ENCODE measurements at regions not wholly inside any gene's neighbourhood (a gene's known extent, or its start where the extent isn't known, plus 50 kb on each side); places are given as distances from the start of the nearest gene placed in this dataset.
"Not testable (repeated sequence)": the region's sequence is repeated elsewhere in the genome, so short reads cannot be mapped to it uniquely, and the experiment has no call there.

GRCh38 chr13:63838366-63839110 is 2422.9 kb upstream of the PCDH20 start:
- TF ChIP-seq ZNF180 (CRISPR knock-in tag; IDR thresholded peaks at IDR 0.05; ENCODE audit: borderline replicate concordance, low read depth) (no peak), KLF16 (CRISPR knock-in tag; IDR thresholded peaks at IDR 0.05) (no peak), ZNF232 (CRISPR knock-in tag; IDR thresholded peaks at IDR 0.05; ENCODE audit: borderline replicate concordance) (no peak), TGIF2 (CRISPR knock-in tag; IDR thresholded peaks at IDR 0.05) (no peak), SMARCE1 (IDR thresholded peaks at IDR 0.05; ENCODE audit: borderline replicate concordance) (no peak), ZBTB43 (CRISPR knock-in tag; conservative IDR thresholded peaks at IDR 0.05) (no peak), SP1 (IDR thresholded peaks at IDR 0.05) (no peak), SP1 (CRISPR knock-in tag; IDR thresholded peaks at IDR 0.05) (no peak)
- TF ChIP-seq, protein P1, sequence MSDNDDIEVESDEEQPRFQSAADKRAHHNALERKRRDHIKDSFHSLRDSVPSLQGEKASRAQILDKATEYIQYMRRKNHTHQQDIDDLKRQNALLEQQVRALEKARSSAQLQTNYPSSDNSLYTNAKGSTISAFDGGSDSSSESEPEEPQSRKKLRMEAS (IDR thresholded peaks at IDR 0.05) = no peak
- TF ChIP-seq, protein P2, sequence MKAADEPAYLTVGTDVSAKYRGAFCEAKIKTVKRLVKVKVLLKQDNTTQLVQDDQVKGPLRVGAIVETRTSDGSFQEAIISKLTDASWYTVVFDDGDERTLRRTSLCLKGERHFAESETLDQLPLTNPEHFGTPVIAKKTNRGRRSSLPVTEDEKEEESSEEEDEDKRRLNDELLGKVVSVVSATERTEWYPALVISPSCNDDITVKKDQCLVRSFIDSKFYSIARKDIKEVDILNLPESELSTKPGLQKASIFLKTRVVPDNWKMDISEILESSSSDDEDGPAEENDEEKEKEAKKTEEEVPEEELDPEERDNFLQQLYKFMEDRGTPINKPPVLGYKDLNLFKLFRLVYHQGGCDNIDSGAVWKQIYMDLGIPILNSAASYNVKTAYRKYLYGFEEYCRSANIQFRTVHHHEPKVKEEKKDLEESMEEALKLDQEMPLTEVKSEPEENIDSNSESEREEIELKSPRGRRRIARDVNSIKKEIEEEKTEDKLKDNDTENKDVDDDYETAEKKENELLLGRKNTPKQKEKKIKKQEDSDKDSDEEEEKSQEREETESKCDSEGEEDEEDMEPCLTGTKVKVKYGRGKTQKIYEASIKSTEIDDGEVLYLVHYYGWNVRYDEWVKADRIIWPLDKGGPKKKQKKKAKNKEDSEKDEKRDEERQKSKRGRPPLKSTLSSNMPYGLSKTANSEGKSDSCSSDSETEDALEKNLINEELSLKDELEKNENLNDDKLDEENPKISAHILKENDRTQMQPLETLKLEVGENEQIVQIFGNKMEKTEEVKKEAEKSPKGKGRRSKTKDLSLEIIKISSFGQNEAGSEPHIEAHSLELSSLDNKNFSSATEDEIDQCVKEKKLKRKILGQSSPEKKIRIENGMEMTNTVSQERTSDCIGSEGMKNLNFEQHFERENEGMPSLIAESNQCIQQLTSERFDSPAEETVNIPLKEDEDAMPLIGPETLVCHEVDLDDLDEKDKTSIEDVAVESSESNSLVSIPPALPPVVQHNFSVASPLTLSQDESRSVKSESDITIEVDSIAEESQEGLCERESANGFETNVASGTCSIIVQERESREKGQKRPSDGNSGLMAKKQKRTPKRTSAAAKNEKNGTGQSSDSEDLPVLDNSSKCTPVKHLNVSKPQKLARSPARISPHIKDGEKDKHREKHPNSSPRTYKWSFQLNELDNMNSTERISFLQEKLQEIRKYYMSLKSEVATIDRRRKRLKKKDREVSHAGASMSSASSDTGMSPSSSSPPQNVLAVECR (CRISPR knock-in tag; IDR thresholded peaks at IDR 0.05; ENCODE audit: borderline replicate concordance) = no peak
- Histone ChIP-seq H3K36me3 (replicated peaks in 1 of 2; ENCODE audit: control insufficient read depth in 1 of 2, insufficient read depth in 2 of 2, low read length in 2 of 2) (no peaks in the 10 kb centered on the region), H4K20me1 (ENCODE audit: insufficient read depth, low read length) (no peaks in the 10 kb centered on the region), H2AFZ (ENCODE audit: low read length) (no peak overlapping the region), H3K27ac (ENCODE audit: extremely low read length, insufficient read depth, low read length) (no peak overlapping the region), H3K4me3 (replicated peaks in 1 of 3; ENCODE audit: insufficient read depth in 1 of 3, low read depth in 2 of 3, low read length in 3 of 3) (no peak overlapping the region), H3K9ac (ENCODE audit: insufficient read depth, low read depth, low read length) (no peak overlapping the region), H3K4me1 (ENCODE audit: insufficient read depth, low read length) (no peaks in the 10 kb centered on the region), H3K4me2 (ENCODE audit: low read depth, low read length) (no peak overlapping the region), H3K9me3 (ENCODE audit: low read length) (peaks cover 10% of the 10 kb centered on the region; the same call in 1 of the 2 replicates), H3K27me3 (ENCODE audit: control insufficient read depth in 1 of 2, insufficient read depth in 2 of 2, low read length in 2 of 2) (no peaks in the 10 kb centered on the region; a peak in 1 of 5 replicates), H3K79me2 (ENCODE audit: insufficient read depth, low read length) (no peaks in the 10 kb centered on the region)
- FAIRE-seq (no peak), DNase-seq (ENCODE audit: low spot score) (no peak), ATAC-seq (no peak)
- WGBS (ENCODE audit: low lambda C conversion rate) = 23% methylated on average over 5 of the region's 18 CpGs
- POLR2A ChIA-PET = no interaction called here
- CTCF ChIA-PET (ENCODE audit: low intra/inter-chr PET ratio, low total read pairs) = no interaction called here
- no TSS peak for BruUV-seq (replicated peaks)
- intact Hi-C loops (cut with micrococcal nuclease; ENCODE audit: unreplicated experiment) (no loop called here), in situ Hi-C loops (cut with HindIII; ENCODE audit: extremely low pct_ligation_motif_present, low pct_unique_long_range_greater_than_20kb) (no loop called here)

DNA sequence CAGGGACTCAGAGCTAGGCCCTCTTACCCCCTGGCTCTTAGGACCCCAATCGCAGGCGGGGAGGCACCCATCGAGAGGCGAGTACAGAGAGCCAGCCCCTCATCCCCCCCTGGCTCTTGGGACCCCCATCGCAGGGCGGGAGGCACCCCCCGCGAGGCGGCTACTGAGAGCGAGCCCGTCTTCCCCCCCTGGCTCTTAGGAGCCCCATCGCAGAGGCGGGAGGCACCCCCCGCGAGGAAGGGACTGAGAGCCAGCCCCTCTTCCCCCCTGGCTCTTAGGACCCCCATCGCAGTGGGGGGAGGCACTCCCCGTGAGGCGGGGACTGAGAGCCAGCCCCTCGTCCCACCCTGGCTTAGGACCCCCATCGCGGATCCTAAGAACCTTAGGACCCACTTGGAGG is 2422.1 kb upstream of the PCDH20 start:
- H4K20me1 ChIP-seq (ENCODE audit: insufficient read depth, low read length); H3K9ac ChIP-seq (ENCODE audit: insufficient read depth, low read depth, low read length); H3K27me3 ChIP-seq (ENCODE audit: control insufficient read depth in 1 of 2, insufficient read depth in 2 of 2, low read length in 2 of 2); in situ Hi-C loops (cut with HindIII; ENCODE audit: extremely low pct_ligation_motif_present, low pct_unique_long_range_greater_than_20kb); DNase-seq (ENCODE audit: low spot score); H3K79me2 ChIP-seq (ENCODE audit: insufficient read depth, low read length); BruUV-seq (replicated peaks); H3K4me2 ChIP-seq (ENCODE audit: low read depth, low read length); H3K27ac ChIP-seq (ENCODE audit: extremely low read length, insufficient read depth, low read length); H3K36me3 ChIP-seq (replicated peaks in 1 of 2; ENCODE audit: control insufficient read depth in 1 of 2, insufficient read depth in 2 of 2, low read length in 2 of 2); H3K4me3 ChIP-seq (replicated peaks in 1 of 3; ENCODE audit: insufficient read depth in 1 of 3, low read depth in 2 of 3, low read length in 3 of 3); intact Hi-C loops (cut with micrococcal nuclease; ENCODE audit: unreplicated experiment); CTCF ChIA-PET (ENCODE audit: low intra/inter-chr PET ratio, low total read pairs); POLR2A ChIA-PET; FAIRE-seq; H2AFZ ChIP-seq (ENCODE audit: low read length); H3K4me1 ChIP-seq (ENCODE audit: insufficient read depth, low read length); ATAC-seq: not testable (repeated sequence)
- H3K9me3 ChIP-seq (ENCODE audit: low read length) = peaks cover 10% of the 10 kb centered on the region; the same call in 1 of the 2 replicates
- WGBS (ENCODE audit: low lambda C conversion rate) = no CpG with 5 or more reads among the region's 21 CpGs
